Neural progenitor cell (in vitro differentiated cells): ENCODE measurements at regions not wholly inside any gene's neighbourhood (a gene's known extent, or its start where the extent isn't known, plus 50 kb on each side); places are given as distances from the start of the nearest gene placed in this dataset.

Experiments
- DNase-seq: peaks from one replicate; pipeline ENCODE4 v3.0.0-alpha.2; 2016; ENCODE audit warnings: low spot score
- H2AFZ ChIP-seq: fragments of 200-600 bp; sonication (generic); replicated peaks from 2 replicates; pipeline ENCODE4 v1.6.1; 2016; ENCODE audit warnings: antibody characterized with exemption
- H3F3A ChIP-seq: fragments of 200-600 bp; sonication (generic); 2 replicates; pipeline ENCODE4 v1.6.1; 2016; ENCODE audit warnings: antibody characterized with exemption, low read depth
- H3K27ac ChIP-seq: fragments of 200-600 bp; sonication (generic); 2 replicates; pipeline ENCODE4 v1.5.1; 2016; ENCODE audit warnings: mild to moderate bottlenecking
- H3K27me3 ChIP-seq: fragments of 200-600 bp; sonication (generic); 2 replicates; pipeline ENCODE4 v1.6.1; 2016; ENCODE audit warnings: mild to moderate bottlenecking, moderate library complexity
- H3K36me3 ChIP-seq: fragments of 200-600 bp; sonication (generic); 2 replicates; pipeline ENCODE4 v1.5.1; 2016
- H3K4me1 ChIP-seq: fragments of 200-600 bp; sonication (generic); 2 replicates; pipeline ENCODE4 v1.6.1; 2016; ENCODE audit warnings: mixed run types
- H3K4me2 ChIP-seq: fragments of 200-600 bp; sonication (generic); 2 replicates; pipeline ENCODE4 v1.6.1; 2016
- H3K4me3 ChIP-seq: fragments of 200-600 bp; sonication (generic); 2 replicates; pipeline ENCODE4 v1.5.1; 2016
- H3K79me2 ChIP-seq: fragments of 200-600 bp; sonication (generic); 2 replicates; pipeline ENCODE4 v1.6.1; 2016; ENCODE audit warnings: low read depth
- H3K9ac ChIP-seq: fragments of 200-600 bp; sonication (generic); 2 replicates; pipeline ENCODE4 v1.6.1; 2016
- H3K9me3 ChIP-seq: fragments of 200-600 bp; sonication (generic); 2 replicates; pipeline ENCODE4 v1.5.1; 2016; ENCODE audit warnings: low read depth
- H4K20me1 ChIP-seq: fragments of 200-600 bp; sonication (generic); 2 replicates; pipeline ENCODE4 v1.6.1; 2016; ENCODE audit warnings: low read depth
- H3K27ac Mint-ChIP-seq: 3 replicates; pipeline ENCODE4 v1.8.0; 2021; ENCODE audit warnings: mixed read lengths
- H3K27me3 Mint-ChIP-seq: 2 replicates; pipeline ENCODE4 v1.8.0; 2022; ENCODE audit warnings: low read depth, mild to moderate bottlenecking, inconsistent platforms, moderate library complexity, mixed read lengths; ENCODE audit not compliant: insufficient read depth
- H3K36me3 Mint-ChIP-seq: 3 replicates; pipeline ENCODE4 v1.8.0; 2021; ENCODE audit warnings: mixed read lengths
- H3K4me1 Mint-ChIP-seq: 3 replicates; pipeline ENCODE4 v1.8.0; 2021; ENCODE audit warnings: mixed read lengths
- H3K4me3 Mint-ChIP-seq: 3 replicates; pipeline ENCODE4 v1.8.0; 2021; ENCODE audit warnings: mild to moderate bottlenecking, moderate library complexity, mixed read lengths
- H3K9me3 Mint-ChIP-seq: 3 replicates; pipeline ENCODE4 v1.8.0; 2020; ENCODE audit warnings: mixed read lengths
- CTCF ChIP-seq: fragments of 200-600 bp; sonication (generic); IDR thresholded peaks from 2 replicates; pipeline ENCODE4 v1.5.1; 2017; ENCODE audit warnings: antibody characterized with exemption, mild to moderate bottlenecking
- EZH2 ChIP-seq: fragments of 200-600 bp; sonication (generic); IDR thresholded peaks from 2 replicates; pipeline ENCODE4 v1.6.1; 2017; ENCODE audit warnings: antibody characterized with exemption, mild to moderate bottlenecking, moderate library complexity
- EZH2phosphoT487 ChIP-seq: fragments of 200-600 bp; sonication (generic); IDR thresholded peaks from 2 replicates; pipeline ENCODE4 v1.6.1; 2017; ENCODE audit warnings: antibody characterized with exemption

GRCh38 chr2:204239411-204240165, 303.0 kb downstream of the ICOS start:
- peaks cover 35% of the 10 kb centered on the region for H3K27me3 ChIP-seq
- no peaks in the 10 kb centered on the region for H3K36me3 Mint-ChIP-seq
- H3K4me1 Mint-ChIP-seq = no peaks in the 10 kb centered on the region
- H2AFZ ChIP-seq = no peak overlapping the region
- H3K27me3 Mint-ChIP-seq = no peaks in the 10 kb centered on the region
- H3K4me2 ChIP-seq = no peak overlapping the region
- no peaks in the 10 kb centered on the region for H3K4me1 ChIP-seq
- no peaks in the 10 kb centered on the region for H3K9me3 Mint-ChIP-seq
- no peak overlapping the region for H3K4me3 ChIP-seq
- H3K79me2 ChIP-seq = no peaks in the 10 kb centered on the region
- H3K9ac ChIP-seq = no peak overlapping the region
- no peaks in the 10 kb centered on the region for H3K9me3 ChIP-seq
- H3K36me3 ChIP-seq = no peaks in the 10 kb centered on the region
- no peaks in the 10 kb centered on the region for H3F3A ChIP-seq
- no peak for DNase-seq
- no peaks in the 10 kb centered on the region for H4K20me1 ChIP-seq
- TF ChIP-seq EZH2phosphoT487 (no peak), EZH2 (no peak), CTCF (no peak)
- H3K27ac Mint-ChIP-seq = no peak overlapping the region
- H3K27ac ChIP-seq = no peak overlapping the region
- no peak overlapping the region for H3K4me3 Mint-ChIP-seq

- H3K9me3 ChIP-seq = no peaks in the 10 kb centered on the region
- peaks cover 6% of the 10 kb centered on the region for H3K27me3 Mint-ChIP-seq
Measured at GRCh38 chr2:204240961-204241360, 304.3 kb upstream of the PARD3B start.

GRCh38 chr2:204249437-204249836, 295.8 kb upstream of the PARD3B start:
- H3K36me3 Mint-ChIP-seq = no peaks in the 10 kb centered on the region
- H3K4me1 Mint-ChIP-seq = peaks cover 13% of the 10 kb centered on the region
- H3K9me3 ChIP-seq = no peaks in the 10 kb centered on the region
- H3K9ac ChIP-seq = no peak overlapping the region
- no peak overlapping the region for H3K4me3 ChIP-seq
- H3K27ac ChIP-seq = no peak overlapping the region
- H3K79me2 ChIP-seq = no peaks in the 10 kb centered on the region
- H3K27ac Mint-ChIP-seq = no peak overlapping the region
- H2AFZ ChIP-seq = no peak overlapping the region
- DNase-seq = no peak
- TF ChIP-seq CTCF (no peak), EZH2phosphoT487 (no peak), EZH2 (no peak)
- no peaks in the 10 kb centered on the region for H3K4me1 ChIP-seq
- H3K27me3 Mint-ChIP-seq = peaks cover 8% of the 10 kb centered on the region
- no peaks in the 10 kb centered on the region for H3F3A ChIP-seq
- no peaks in the 10 kb centered on the region for H4K20me1 ChIP-seq
- H3K36me3 ChIP-seq = no peaks in the 10 kb centered on the region
- H3K9me3 Mint-ChIP-seq = peaks cover 4% of the 10 kb centered on the region
- H3K4me3 Mint-ChIP-seq = no peak overlapping the region
- no peaks in the 10 kb centered on the region for H3K27me3 ChIP-seq
- no peak overlapping the region for H3K4me2 ChIP-seq

More at GRCh38 chr2:204240961-204241360, 304.3 kb upstream of the PARD3B start:
- Histone ChIP-seq H3K27ac (no peak overlapping the region), H3K4me1 (no peaks in the 10 kb centered on the region), H3K9ac (no peak overlapping the region), H3K4me3 (no peak overlapping the region), H4K20me1 (no peaks in the 10 kb centered on the region), H3K79me2 (no peaks in the 10 kb centered on the region), H2AFZ (no peak overlapping the region), H3K36me3 (no peaks in the 10 kb centered on the region), H3K4me2 (no peak overlapping the region), H3K27me3 (peaks cover 23% of the 10 kb centered on the region), H3F3A (no peaks in the 10 kb centered on the region)
- TF ChIP-seq CTCF = no peak
- DNase-seq = no peak
- Mint-ChIP-seq H3K9me3 (peaks cover 2% of the 10 kb centered on the region), H3K4me1 (no peaks in the 10 kb centered on the region), H3K4me3 (no peak overlapping the region), H3K36me3 (no peaks in the 10 kb centered on the region), H3K27ac (no peak overlapping the region)
